DND-41 (cell line): ENCODE measurements at regions not wholly inside any gene's neighbourhood (a gene's known extent, or its start where the extent isn't known, plus 50 kb on each side); places are given as distances from the start of the nearest gene placed in this dataset.

Experiments
- ATAC-seq: fragments of 200-7000 bp; cut with Tn5 transposase; 3 replicates; pipeline ENCODE4 v1.9.1; 2021; ENCODE audit warnings: low read depth; ENCODE audit not compliant: insufficient read depth
- DNase-seq: peaks from one replicate; pipeline ENCODE4 v3.0.0-alpha.2; 2020
- H2AFZ ChIP-seq: 2 replicates; pipeline ENCODE4 v1.6.0; 2012; ENCODE audit warnings: low read depth, low read length
- H3K27ac ChIP-seq: 2 replicates; pipeline ENCODE4 v1.5.1; 2012; ENCODE audit warnings: low read length, inconsistent platforms
- H3K27me3 ChIP-seq: fragments of 200-600 bp; sonication (generic); 2 replicates; pipeline ENCODE4 v1.6.0; 2012; ENCODE audit warnings: low read length, mild to moderate bottlenecking, inconsistent platforms; ENCODE audit not compliant: insufficient read depth, poor library complexity
- H3K36me3 ChIP-seq: 2 replicates; pipeline ENCODE4 v1.5.1; 2012; ENCODE audit warnings: low read length, inconsistent platforms; ENCODE audit not compliant: insufficient read depth
- H3K4me1 ChIP-seq: 2 replicates; pipeline ENCODE4 v1.5.1; 2012; ENCODE audit warnings: mild to moderate bottlenecking, low read length; ENCODE audit not compliant: insufficient read depth
- H3K4me2 ChIP-seq: 2 replicates; pipeline ENCODE4 v1.6.0; 2012; ENCODE audit warnings: mild to moderate bottlenecking, moderate library complexity, low read length, inconsistent platforms; ENCODE audit not compliant: insufficient read depth
- H3K4me3 ChIP-seq, 2 experiments: fragments of 200-600 bp in 1 of 2; shearing (Covaris generic) in 1 of 2; 2 replicates each; pipeline ENCODE4 v1.5.1; 2012 to 2016; ENCODE audit warnings: inconsistent platforms in 2 of 2, low read length in 2 of 2, mild to moderate bottlenecking in 2 of 2, low read depth in 1 of 2, moderate library complexity in 1 of 2
- H3K79me2 ChIP-seq: 2 replicates; pipeline ENCODE4 v1.6.0; 2012; ENCODE audit warnings: low read length, inconsistent platforms; ENCODE audit not compliant: insufficient read depth
- H3K9ac ChIP-seq: 2 replicates; pipeline ENCODE4 v1.6.0; 2012; ENCODE audit warnings: low read depth, mild to moderate bottlenecking, inconsistent platforms, low read length, moderate library complexity
- H3K9me3 ChIP-seq: 2 replicates; pipeline ENCODE4 v1.5.1; 2012; ENCODE audit warnings: low read length, moderate library complexity, mild to moderate bottlenecking, inconsistent platforms; ENCODE audit not compliant: insufficient read depth, severe bottlenecking
- H4K20me1 ChIP-seq: 2 replicates; pipeline ENCODE4 v1.6.0; 2012; ENCODE audit warnings: low read length; ENCODE audit not compliant: insufficient read depth
- CTCF ChIP-seq: IDR thresholded peaks from 2 replicates; pipeline ENCODE4 v1.5.1; 2012; ENCODE audit warnings: borderline replicate concordance, low read length, moderate library complexity, mild to moderate bottlenecking; ENCODE audit not compliant: poor library complexity, severe bottlenecking; ENCODE audit errors: extremely low read depth
- EZH2 ChIP-seq: IDR thresholded peaks from 3 replicates; pipeline ENCODE4 v1.6.1; 2012; ENCODE audit warnings: borderline replicate concordance, low read depth, mild to moderate bottlenecking, moderate library complexity, low read length, inconsistent platforms; ENCODE audit not compliant: severe bottlenecking

GRCh38 chr2:219810895-219811294 lies 183.5 kb downstream of the SLC4A3 start:
- Histone ChIP-seq H3K27ac (no peak overlapping the region), H3K9ac (no peak overlapping the region), H3K27me3 (no peaks in the 10 kb centered on the region), H3K4me2 (no peak overlapping the region), H3K36me3 (no peaks in the 10 kb centered on the region), H3K9me3 (no peaks in the 10 kb centered on the region), H3K4me3 (no peak overlapping the region), H3K4me1 (no peaks in the 10 kb centered on the region), H2AFZ (no peak overlapping the region), H4K20me1 (no peaks in the 10 kb centered on the region), H3K79me2 (no peaks in the 10 kb centered on the region)
- ATAC-seq (no peak), DNase-seq (no peak)
- TF ChIP-seq CTCF (no peak), EZH2 (no peak)

- Histone ChIP-seq H3K36me3 (no peaks in the 10 kb centered on the region), H3K79me2 (no peaks in the 10 kb centered on the region), H3K4me2 (no peak overlapping the region), H3K4me1 (no peaks in the 10 kb centered on the region), H3K9ac (no peak overlapping the region), H3K27me3 (no peaks in the 10 kb centered on the region), H3K4me3 (no peak overlapping the region), H3K9me3 (no peaks in the 10 kb centered on the region), H4K20me1 (no peaks in the 10 kb centered on the region), H3K27ac (no peak overlapping the region), H2AFZ (no peak overlapping the region)
- ATAC-seq = no peak
- TF ChIP-seq EZH2 = no peak
- no peak for TF ChIP-seq CTCF
- no peak for DNase-seq
Measured at GRCh38 chr2:219812672-219813071, 185.2 kb downstream of the SLC4A3 start.

GRCh38 chr2:219820767-219821166 lies 193.3 kb downstream of the SLC4A3 start:
- Histone ChIP-seq H3K9ac (no peak overlapping the region), H3K27me3 (peaks cover 3% of the 10 kb centered on the region)
- ATAC-seq = no peak

More at GRCh38 chr2:219820767-219821166, 193.3 kb downstream of the SLC4A3 start:
- no peak for TF ChIP-seq CTCF
- TF ChIP-seq EZH2 = no peak
- Histone ChIP-seq H2AFZ (no peak overlapping the region), H3K4me1 (no peaks in the 10 kb centered on the region), H3K4me2 (no peak overlapping the region), H3K27ac (no peak overlapping the region), H3K4me3 (no peak overlapping the region), H4K20me1 (no peaks in the 10 kb centered on the region), H3K79me2 (no peaks in the 10 kb centered on the region), H3K36me3 (no peaks in the 10 kb centered on the region), H3K9me3 (peaks cover 4% of the 10 kb centered on the region)
- DNase-seq = no peak
